ENCODE measurements at regions not wholly inside any gene's neighbourhood (a gene's known extent, or its start where the extent isn't known, plus 50 kb on each side); places are given as distances from the start of the nearest gene placed in this dataset.

- Histone ChIP-seq H3K36me3 (no peaks in the 10 kb centered on the region), H3K9me3 (no peaks in the 10 kb centered on the region), H3K27me3 (no peaks in the 10 kb centered on the region), H3K4me3 (no peak overlapping the region), H3K27ac (no peak overlapping the region), H3K4me1 (peaks cover 18 to 25% of the 10 kb centered on the region in 2 donors)
- in situ Hi-C loops (cut with MboI; ENCODE audit: low sequenced_read_pairs in 4 of 4) = no loop called here
- intact Hi-C loops (cut with DNase I; ENCODE audit: low total_unique reads) = loop anchor here (10.0 kb wide), 1 partner anchor 194 kb away; no protein-coding TSS in a partner anchor
- no peak for TF ChIP-seq CTCF (IDR thresholded peaks at IDR 0.05 in 4 of 5, conservative IDR thresholded peaks at IDR 0.05 in 1 of 5)
- TF ChIP-seq POLR2A (IDR thresholded peaks at IDR 0.05) = no peak
- ATAC-seq = no peak
- no peak for DNase-seq
These were observed 114.2 kb downstream of the CHST1 start for GRCh38 chr11:45551191-45551713.

- no peak overlapping the region for H3K27ac ChIP-seq
- H3K36me3 ChIP-seq = no peaks in the 10 kb centered on the region
- no peak for TF ChIP-seq CTCF (IDR thresholded peaks at IDR 0.05 in 4 of 5, conservative IDR thresholded peaks at IDR 0.05 in 1 of 5)
- TF ChIP-seq POLR2A (IDR thresholded peaks at IDR 0.05) = no peak
- in situ Hi-C loops (cut with MboI; ENCODE audit: low sequenced_read_pairs in 4 of 4) (loop anchor here in 2 of 4 donors (25.0 kb wide), 1 partner anchor 213 kb away; no protein-coding TSS in a partner anchor), intact Hi-C loops (cut with DNase I; ENCODE audit: low total_unique reads) (no loop called here)
- DNase-seq (no peak), ATAC-seq (no peak)
- H3K9me3 ChIP-seq = no peaks in the 10 kb centered on the region
- H3K4me3 ChIP-seq = no peak overlapping the region
- peaks cover 5 to 6% of the 10 kb centered on the region in 2 donors for H3K4me1 ChIP-seq
- no peaks in the 10 kb centered on the region for H3K27me3 ChIP-seq
These were observed 116.2 kb downstream of the CHST1 start for GRCh38 chr11:45549257-45549656.

- ATAC-seq (no peak), DNase-seq (no peak)
- in situ Hi-C loops (cut with MboI; ENCODE audit: low sequenced_read_pairs in 4 of 4) = loop anchor here in 2 of 4 donors (25.0 kb wide), 1 partner anchor 216 kb away; no protein-coding TSS in a partner anchor
- no peaks in the 10 kb centered on the region for H3K9me3 ChIP-seq
- peaks cover 0 to 5% (median 0%) of the 10 kb centered on the region in 3 donors for H3K27me3 ChIP-seq
- no peak overlapping the region for H3K27ac ChIP-seq
- intact Hi-C loops (cut with DNase I; ENCODE audit: low total_unique reads) = no loop called here
- H3K36me3 ChIP-seq = no peaks in the 10 kb centered on the region
- H3K4me3 ChIP-seq = no peak overlapping the region
- TF ChIP-seq POLR2A (IDR thresholded peaks at IDR 0.05) = no peak
- no peak for TF ChIP-seq CTCF (IDR thresholded peaks at IDR 0.05 in 4 of 5, conservative IDR thresholded peaks at IDR 0.05 in 1 of 5)
- H3K4me1 ChIP-seq = no peaks in the 10 kb centered on the region
These were observed 119.1 kb downstream of the CHST1 start for GRCh38 chr11:45546366-45546765.

- no peak overlapping the region for H3K27ac ChIP-seq
- no peak for DNase-seq
- H3K4me1 ChIP-seq = no peaks in the 10 kb centered on the region
- peaks cover 0 to 5% (median 0%) of the 10 kb centered on the region in 3 donors for H3K27me3 ChIP-seq
- TF ChIP-seq POLR2A (IDR thresholded peaks at IDR 0.05) (no peak), CTCF (IDR thresholded peaks at IDR 0.05 in 4 of 5, conservative IDR thresholded peaks at IDR 0.05 in 1 of 5) (no peak)
- ATAC-seq = no peak
- H3K9me3 ChIP-seq = no peaks in the 10 kb centered on the region
- H3K36me3 ChIP-seq = no peaks in the 10 kb centered on the region
- H3K4me3 ChIP-seq = no peak overlapping the region
- intact Hi-C loops (cut with DNase I; ENCODE audit: low total_unique reads) = no loop called here
- in situ Hi-C loops (cut with MboI; ENCODE audit: low sequenced_read_pairs in 4 of 4) = loop anchor here in 2 of 4 donors (25.0 kb wide), 1 partner anchor 217 kb away; no protein-coding TSS in a partner anchor
These were observed 120.6 kb downstream of the CHST1 start for GRCh38 chr11:45544826-45545225.
